Loucy (cell line): ENCODE measurements at regions not wholly inside any gene's neighbourhood (a gene's known extent, or its start where the extent isn't known, plus 50 kb on each side); places are given as distances from the start of the nearest gene placed in this dataset.

Source experiments
- H2AFZ ChIP-seq: fragments of 200-600 bp; sonication (generic); 2 replicates; pipeline ENCODE4 v1.6.0; 2016; ENCODE audit warnings: antibody characterized with exemption, mild to moderate bottlenecking, low read length, moderate library complexity
- H3F3A ChIP-seq: fragments of 200-600 bp; 2 replicates; pipeline ENCODE4 v1.6.0; 2016; ENCODE audit warnings: antibody characterized with exemption, low read depth, mild to moderate bottlenecking
- H3K27me3 ChIP-seq: fragments of 200-600 bp; sonication (generic); 2 replicates; pipeline ENCODE4 v1.6.1; 2014; ENCODE audit warnings: low read length, mild to moderate bottlenecking; ENCODE audit not compliant: insufficient read depth, poor library complexity, severe bottlenecking
- H3K36me3 ChIP-seq: fragments of 200-600 bp; sonication (generic); 2 replicates; pipeline ENCODE4 v1.6.1; 2016; ENCODE audit warnings: low read length; ENCODE audit not compliant: insufficient read depth
- H3K4me1 ChIP-seq: fragments of 200-600 bp; sonication (generic); 2 replicates; pipeline ENCODE4 v1.5.1; 2014; ENCODE audit warnings: low read length, mild to moderate bottlenecking; ENCODE audit not compliant: insufficient read depth, poor library complexity, severe bottlenecking
- H3K4me2 ChIP-seq: fragments of 200-600 bp; sonication (generic); 2 replicates; pipeline ENCODE4 v1.6.0; 2014; ENCODE audit warnings: antibody characterized with exemption, low read length, low read depth, mild to moderate bottlenecking; ENCODE audit not compliant: poor library complexity, severe bottlenecking
- H3K4me3 ChIP-seq: fragments of 200-600 bp; sonication (generic); 2 replicates; pipeline ENCODE4 v1.5.1; 2014; ENCODE audit warnings: low read length, mild to moderate bottlenecking, mixed read lengths; ENCODE audit not compliant: poor library complexity, severe bottlenecking
- H3K79me2 ChIP-seq: fragments of 200-600 bp; sonication (generic); 2 replicates; pipeline ENCODE4 v1.6.1; 2014; ENCODE audit warnings: low read length; ENCODE audit not compliant: insufficient read depth
- H3K9ac ChIP-seq: fragments of 200-600 bp; sonication (generic); 2 replicates; pipeline ENCODE4 v1.6.0; 2014; ENCODE audit warnings: mild to moderate bottlenecking, low read depth, low read length, moderate library complexity; ENCODE audit not compliant: poor library complexity, severe bottlenecking
- H3K9me2 ChIP-seq: fragments of 200-600 bp; sonication (generic); replicated peaks from 2 replicates; pipeline ENCODE4 v1.6.1; 2016; ENCODE audit warnings: low read depth, low read length, mixed read lengths
- H3K9me3 ChIP-seq: fragments of 200-600 bp; sonication (generic); 2 replicates; pipeline ENCODE4 v1.6.1; 2014; ENCODE audit warnings: mild to moderate bottlenecking, antibody characterized with exemption, low read length, low read depth; ENCODE audit not compliant: insufficient read depth
- H4K20me1 ChIP-seq: fragments of 200-600 bp; sonication (generic); 2 replicates; pipeline ENCODE4 v1.6.0; 2014; ENCODE audit warnings: antibody characterized with exemption, low read length, mild to moderate bottlenecking; ENCODE audit not compliant: insufficient read depth, poor library complexity, severe bottlenecking
- EZH2phosphoT487 ChIP-seq: fragments of 200-600 bp; IDR thresholded peaks from 2 replicates; pipeline ENCODE4 v1.6.1; 2018; ENCODE audit warnings: antibody characterized with exemption, mild to moderate bottlenecking, moderate library complexity, borderline replicate concordance
- TF ChIP-seq, protein P1 (sequence below): fragments of 200-600 bp; sonication (generic); conservative IDR thresholded peaks from 2 replicates; pipeline ENCODE4 v1.5.1; 2014; ENCODE audit warnings: mild to moderate bottlenecking, antibody characterized with exemption, low read length

DNA sequence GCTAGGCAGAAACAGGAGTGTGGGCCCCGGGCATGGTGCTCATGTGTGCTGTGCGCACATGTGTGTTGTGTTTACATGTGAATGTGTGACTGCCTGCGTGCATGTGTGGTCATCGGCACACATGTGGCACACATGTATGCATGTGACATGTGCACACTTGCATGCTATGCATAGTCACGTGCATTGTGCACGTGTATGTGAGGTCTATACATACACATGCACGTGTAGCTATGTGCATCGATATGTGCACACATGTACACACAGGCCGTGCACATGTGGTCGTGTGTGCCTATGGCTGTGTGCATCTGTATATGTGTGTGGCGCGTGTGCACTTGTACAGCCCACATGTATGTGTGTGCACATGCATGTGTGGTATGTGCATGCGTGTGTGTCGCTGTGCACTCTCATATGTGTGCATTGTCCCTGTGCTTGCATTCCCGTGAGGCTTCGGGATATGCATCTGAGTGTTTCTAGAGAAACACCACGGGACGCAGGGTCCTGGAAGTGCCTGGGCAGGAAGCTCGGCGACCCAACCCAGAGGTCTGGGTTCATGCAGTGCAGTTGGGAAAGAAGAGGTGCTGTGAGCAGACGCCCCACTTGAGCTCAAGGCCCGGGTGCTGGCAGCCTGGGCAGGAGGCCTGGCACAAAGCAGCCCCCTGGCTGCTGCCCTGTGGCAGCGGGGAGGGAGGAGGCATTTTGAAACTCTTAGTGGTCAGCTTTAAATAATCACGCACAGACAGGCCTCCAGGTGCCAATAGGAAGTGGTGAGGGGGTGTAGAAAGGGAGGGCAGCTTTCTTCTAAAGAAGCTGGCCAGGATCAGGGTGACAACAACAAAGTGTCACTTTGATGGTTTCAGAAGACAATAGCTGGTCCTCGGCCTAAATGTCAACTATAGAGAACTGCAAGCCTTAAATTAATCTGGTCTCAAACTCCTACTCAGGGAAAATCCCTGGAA, 410.0 kb upstream of the MGMT start:
- H3K79me2 ChIP-seq = no peaks in the 10 kb centered on the region
- H3K9ac ChIP-seq = no peak overlapping the region
- H2AFZ ChIP-seq = no peak overlapping the region

DNA sequence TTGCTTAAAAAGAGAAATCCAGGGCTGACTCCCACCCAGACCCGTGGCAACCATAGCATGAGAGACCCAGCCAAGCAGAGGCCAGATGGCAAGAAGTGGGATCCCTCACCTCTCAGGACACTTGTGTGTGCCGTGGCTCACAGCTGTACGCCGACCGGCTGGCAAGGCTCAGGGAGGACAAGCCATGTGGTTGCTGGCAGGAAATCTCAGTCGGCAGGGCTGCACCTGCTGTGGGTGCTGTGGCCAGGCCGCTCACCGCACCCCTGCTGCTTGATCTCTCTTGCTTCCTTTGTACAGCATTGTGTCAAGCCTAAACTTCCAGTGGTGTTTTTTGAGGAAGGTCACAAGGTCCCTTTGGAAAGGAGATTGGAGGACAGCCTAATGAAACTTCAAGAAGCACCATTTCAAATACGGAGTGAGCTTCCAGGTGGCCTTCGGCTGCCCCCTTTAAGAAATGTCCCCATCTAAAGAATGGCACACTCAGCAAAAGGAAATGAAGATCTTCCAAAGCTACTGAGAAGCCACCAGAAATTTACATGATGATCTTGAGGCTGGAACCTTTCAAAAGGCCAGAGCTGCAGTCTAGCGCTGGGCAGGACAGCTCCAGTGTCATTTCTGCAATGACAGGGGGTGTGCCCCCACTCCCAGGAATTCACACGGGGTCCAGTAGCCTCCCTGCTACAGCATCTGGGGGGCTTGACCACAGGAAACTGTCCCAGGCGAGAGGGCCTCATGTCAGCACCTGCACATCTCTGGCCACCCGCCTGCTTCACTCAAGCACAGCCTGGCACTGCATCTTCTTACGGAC, 409.0 kb upstream of the MGMT start:
- Histone ChIP-seq H3K9me2 (no peaks in the 10 kb centered on the region), H3K36me3 (no peaks in the 10 kb centered on the region), H3K4me3 (peak overlapping the region; percentile 54), H3K9ac (no peak overlapping the region), H3F3A (no peaks in the 10 kb centered on the region), H3K4me1 (peaks cover 39% of the 10 kb centered on the region), H4K20me1 (no peaks in the 10 kb centered on the region), H3K4me2 (peak overlapping the region; percentile 66), H3K27me3 (no peaks in the 10 kb centered on the region), H2AFZ (no peak overlapping the region), H3K9me3 (no peaks in the 10 kb centered on the region), H3K79me2 (no peaks in the 10 kb centered on the region)
- no peak for TF ChIP-seq EZH2phosphoT487
- TF ChIP-seq, protein P1, sequence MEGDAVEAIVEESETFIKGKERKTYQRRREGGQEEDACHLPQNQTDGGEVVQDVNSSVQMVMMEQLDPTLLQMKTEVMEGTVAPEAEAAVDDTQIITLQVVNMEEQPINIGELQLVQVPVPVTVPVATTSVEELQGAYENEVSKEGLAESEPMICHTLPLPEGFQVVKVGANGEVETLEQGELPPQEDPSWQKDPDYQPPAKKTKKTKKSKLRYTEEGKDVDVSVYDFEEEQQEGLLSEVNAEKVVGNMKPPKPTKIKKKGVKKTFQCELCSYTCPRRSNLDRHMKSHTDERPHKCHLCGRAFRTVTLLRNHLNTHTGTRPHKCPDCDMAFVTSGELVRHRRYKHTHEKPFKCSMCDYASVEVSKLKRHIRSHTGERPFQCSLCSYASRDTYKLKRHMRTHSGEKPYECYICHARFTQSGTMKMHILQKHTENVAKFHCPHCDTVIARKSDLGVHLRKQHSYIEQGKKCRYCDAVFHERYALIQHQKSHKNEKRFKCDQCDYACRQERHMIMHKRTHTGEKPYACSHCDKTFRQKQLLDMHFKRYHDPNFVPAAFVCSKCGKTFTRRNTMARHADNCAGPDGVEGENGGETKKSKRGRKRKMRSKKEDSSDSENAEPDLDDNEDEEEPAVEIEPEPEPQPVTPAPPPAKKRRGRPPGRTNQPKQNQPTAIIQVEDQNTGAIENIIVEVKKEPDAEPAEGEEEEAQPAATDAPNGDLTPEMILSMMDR = no peak

More for the DNA sequence above, 410.0 kb upstream of the MGMT start:
- no peaks in the 10 kb centered on the region for H3F3A ChIP-seq
- peaks cover 34% of the 10 kb centered on the region for H3K4me1 ChIP-seq
- H3K4me3 ChIP-seq = peak overlapping the region; percentile 49
- H3K27me3 ChIP-seq = no peaks in the 10 kb centered on the region
- no peak for TF ChIP-seq EZH2phosphoT487
- TF ChIP-seq, protein P1 = no peak
- H3K9me2 ChIP-seq = no peaks in the 10 kb centered on the region
- H3K36me3 ChIP-seq = no peaks in the 10 kb centered on the region
- H3K4me2 ChIP-seq = peak overlapping the region; percentile 66
- no peaks in the 10 kb centered on the region for H3K9me3 ChIP-seq
- no peaks in the 10 kb centered on the region for H4K20me1 ChIP-seq

DNA sequence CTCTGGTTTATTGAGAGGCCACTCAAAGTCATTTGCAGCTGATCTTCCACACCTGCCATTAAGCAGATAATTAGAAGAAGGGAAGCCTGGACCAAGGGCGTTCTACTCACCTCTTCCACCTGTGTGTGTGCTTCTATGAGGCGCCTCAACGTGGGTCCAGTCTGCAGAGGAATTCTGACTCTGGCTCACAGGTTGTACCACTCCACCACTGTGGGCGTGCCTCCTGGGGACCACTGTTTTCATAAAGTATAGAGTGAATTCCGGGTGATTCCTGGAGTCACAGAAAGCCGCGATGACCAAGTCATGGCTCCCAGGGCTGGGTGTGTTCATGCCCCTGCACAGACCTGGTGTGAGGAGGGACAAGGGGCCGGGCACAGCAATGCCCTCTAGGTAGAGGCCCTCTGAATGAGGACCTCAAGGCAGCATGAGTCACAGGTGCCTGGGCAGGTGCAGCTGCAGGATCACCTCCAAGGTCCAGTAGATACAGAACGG, 408.3 kb upstream of the MGMT start:
- H3K4me2 ChIP-seq = peak overlapping the region; percentile 66
- H3K9ac ChIP-seq = no peak overlapping the region
- H3K4me3 ChIP-seq = peak overlapping the region; percentile 54
- TF ChIP-seq EZH2phosphoT487 = no peak
- TF ChIP-seq, protein P1 = no peak
- H4K20me1 ChIP-seq = no peaks in the 10 kb centered on the region
- H3K36me3 ChIP-seq = no peaks in the 10 kb centered on the region
- no peaks in the 10 kb centered on the region for H3K79me2 ChIP-seq
- H3K9me3 ChIP-seq = no peaks in the 10 kb centered on the region
- H3F3A ChIP-seq = no peaks in the 10 kb centered on the region
- H3K27me3 ChIP-seq = no peaks in the 10 kb centered on the region
- peaks cover 40% of the 10 kb centered on the region for H3K4me1 ChIP-seq
- no peaks in the 10 kb centered on the region for H3K9me2 ChIP-seq
- no peak overlapping the region for H2AFZ ChIP-seq
